GM19025 (cell line): ENCODE measurements at regions not wholly inside any gene's neighbourhood (a gene's known extent, or its start where the extent isn't known, plus 50 kb on each side); places are given as distances from the start of the nearest gene placed in this dataset.
"Not testable (repeated sequence)": the region's sequence is repeated elsewhere in the genome, so short reads cannot be mapped to it uniquely, and the experiment has no call there.

Source experiments
- ATAC-seq: cut with Tn5 transposase; IDR thresholded peaks from one replicate; pipeline ENCODE4 v1.9.1; 2021; ENCODE audit warnings: mild to moderate bottlenecking, low read depth, moderate library complexity; ENCODE audit not compliant: unreplicated experiment

DNA sequence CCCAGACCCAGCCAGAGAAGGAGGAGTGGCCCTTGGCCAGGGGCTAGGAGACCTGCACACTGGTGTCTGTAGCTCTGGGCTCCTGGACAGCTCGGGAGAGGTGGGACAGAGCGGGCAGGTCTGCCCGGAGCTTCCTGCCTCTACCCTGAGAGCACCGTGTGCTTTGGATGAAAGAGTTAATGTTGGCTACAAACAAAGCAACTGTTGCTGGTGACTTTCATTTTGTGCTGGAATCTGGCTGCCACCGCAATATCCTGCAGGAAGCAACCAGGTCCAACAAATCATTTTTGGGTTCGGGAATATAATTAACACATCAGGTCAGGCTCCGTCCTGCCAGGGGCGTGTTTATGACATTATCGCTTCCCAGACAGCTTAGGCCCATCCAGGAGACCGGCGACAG is 441.8 kb upstream of the MKI67 start:
- no peak for ATAC-seq

DNA sequence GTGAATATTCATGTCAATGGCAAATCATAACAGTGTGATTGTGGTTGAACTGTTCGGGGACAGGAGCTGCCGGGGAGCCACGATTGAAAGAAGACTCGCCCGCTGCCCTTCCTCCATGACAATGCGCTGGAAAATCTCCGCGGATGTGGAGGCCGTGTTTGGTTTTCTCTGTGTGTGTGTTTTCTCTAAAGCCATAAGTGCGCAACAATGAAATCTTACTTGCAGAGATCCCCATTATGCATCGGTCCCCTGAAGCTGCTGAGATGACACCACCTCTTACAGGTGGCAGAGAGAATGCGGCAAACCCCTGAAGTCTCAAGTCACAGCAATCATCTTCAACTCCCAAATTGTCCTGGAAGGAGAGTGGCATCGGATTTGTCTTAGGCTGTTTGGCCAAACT is 442.3 kb upstream of the MKI67 start:
- ATAC-seq = no peak

GRCh38 chr10:128568990-128569945 is 443.0 kb upstream of the MKI67 start:
- ATAC-seq = no peak

DNA sequence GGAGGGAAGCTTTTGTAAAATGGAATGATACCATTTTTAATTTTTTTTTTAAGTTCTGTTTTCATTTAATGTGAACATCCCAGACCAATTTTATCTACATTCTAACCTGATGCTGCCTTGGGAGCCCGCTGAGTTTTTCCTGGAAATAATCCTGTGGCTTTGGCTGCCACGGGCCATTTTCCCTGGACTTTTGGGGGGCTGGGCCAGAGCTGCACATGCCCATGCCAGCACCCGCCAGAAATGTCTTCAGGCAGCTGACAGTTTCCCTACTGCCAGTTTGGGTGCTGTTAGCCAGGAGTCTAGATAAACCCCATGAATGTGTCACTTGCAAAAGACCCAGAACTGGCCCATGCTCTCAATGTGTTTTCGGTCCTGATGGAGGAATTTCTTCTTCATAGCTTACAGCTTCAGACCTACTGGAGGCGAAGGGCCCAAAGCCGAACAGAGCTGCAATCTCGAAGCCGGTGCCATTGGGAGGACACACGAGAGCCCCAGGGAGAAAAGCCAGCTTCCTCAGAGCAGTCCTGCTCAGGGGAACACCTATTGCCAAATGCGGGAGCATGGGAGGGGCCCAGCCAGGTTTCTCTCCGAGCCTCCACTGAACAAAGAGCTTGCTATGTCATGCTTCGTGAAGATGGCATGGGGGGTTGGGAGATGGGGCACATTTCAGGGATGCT is 444.2 kb upstream of the MKI67 start:
- ATAC-seq = no peak

- no peak for ATAC-seq
Measured at GRCh38 chr10:128571071-128571470, 444.8 kb upstream of the MKI67 start.

DNA sequence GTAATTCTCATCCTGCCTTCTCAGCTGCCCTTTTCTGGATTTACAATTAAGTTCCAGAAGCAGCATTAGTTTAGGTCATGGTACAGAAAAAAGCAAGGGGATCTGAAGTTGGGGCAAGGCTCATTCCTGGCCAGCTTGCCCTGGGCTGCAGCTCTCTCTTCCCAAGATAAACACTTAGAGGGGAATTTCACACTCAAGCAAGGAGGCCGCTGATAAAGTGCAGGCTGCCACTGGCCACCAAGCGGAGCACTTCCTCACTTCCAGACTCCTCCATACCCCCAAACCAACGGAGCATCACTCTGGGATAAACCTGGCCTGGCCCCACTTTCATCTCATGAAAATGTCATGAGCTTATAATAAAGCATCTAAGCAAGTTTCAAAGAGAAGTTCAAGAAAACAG is 445.5 kb upstream of the MKI67 start:
- ATAC-seq = no peak

- ATAC-seq = no peak
Measured at GRCh38 chr10:128572696-128573095, 446.5 kb upstream of the MKI67 start.

GRCh38 chr10:128573281-128573845 is 447.1 kb upstream of the MKI67 start:
- no peak for ATAC-seq

DNA sequence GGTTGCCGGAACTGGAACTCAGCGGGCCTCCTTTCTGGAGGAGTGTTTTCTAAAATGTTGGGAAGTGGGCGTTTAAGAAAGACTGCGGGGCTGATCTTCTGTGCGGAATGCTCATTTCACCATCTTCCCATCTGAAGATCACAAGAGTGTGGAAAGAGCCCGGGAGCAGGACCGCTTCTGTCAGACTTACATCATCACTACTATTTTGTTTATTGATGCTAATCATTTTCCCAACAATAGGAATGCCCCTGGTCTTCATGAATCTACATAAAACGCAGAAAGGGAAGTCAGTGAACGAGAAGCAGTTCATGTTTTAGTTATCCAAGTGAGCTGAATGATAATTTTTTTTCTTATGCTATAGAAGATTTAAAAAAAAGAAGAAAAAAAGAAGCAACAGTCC is 447.8 kb upstream of the MKI67 start:
- ATAC-seq = no peak

GRCh38 chr10:128574581-128575210 is 448.5 kb upstream of the MKI67 start:
- no peak for ATAC-seq

- ATAC-seq = no peak
Measured at GRCh38 chr10:128575761-128576160, 449.5 kb upstream of the MKI67 start.

DNA sequence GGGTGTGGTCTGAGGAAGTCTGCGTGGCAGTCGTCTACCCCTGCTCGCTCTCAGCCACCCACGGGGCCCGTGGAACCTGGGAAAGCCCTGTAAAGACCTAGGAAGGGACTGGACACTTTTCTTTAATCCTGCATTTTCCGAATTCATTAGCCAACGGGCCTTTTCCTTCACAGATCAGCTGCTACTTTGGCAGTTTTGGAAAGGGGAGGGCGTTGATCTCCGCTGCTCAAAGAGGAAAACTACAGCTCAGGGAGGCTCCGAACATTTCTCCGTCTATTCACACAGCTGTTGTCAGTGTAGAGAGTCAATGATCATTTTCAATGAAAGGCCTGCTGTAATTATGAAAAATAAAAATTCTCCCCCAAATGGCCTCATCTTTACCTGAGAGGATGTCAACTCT is 450.1 kb upstream of the MKI67 start:
- no peak for ATAC-seq

DNA sequence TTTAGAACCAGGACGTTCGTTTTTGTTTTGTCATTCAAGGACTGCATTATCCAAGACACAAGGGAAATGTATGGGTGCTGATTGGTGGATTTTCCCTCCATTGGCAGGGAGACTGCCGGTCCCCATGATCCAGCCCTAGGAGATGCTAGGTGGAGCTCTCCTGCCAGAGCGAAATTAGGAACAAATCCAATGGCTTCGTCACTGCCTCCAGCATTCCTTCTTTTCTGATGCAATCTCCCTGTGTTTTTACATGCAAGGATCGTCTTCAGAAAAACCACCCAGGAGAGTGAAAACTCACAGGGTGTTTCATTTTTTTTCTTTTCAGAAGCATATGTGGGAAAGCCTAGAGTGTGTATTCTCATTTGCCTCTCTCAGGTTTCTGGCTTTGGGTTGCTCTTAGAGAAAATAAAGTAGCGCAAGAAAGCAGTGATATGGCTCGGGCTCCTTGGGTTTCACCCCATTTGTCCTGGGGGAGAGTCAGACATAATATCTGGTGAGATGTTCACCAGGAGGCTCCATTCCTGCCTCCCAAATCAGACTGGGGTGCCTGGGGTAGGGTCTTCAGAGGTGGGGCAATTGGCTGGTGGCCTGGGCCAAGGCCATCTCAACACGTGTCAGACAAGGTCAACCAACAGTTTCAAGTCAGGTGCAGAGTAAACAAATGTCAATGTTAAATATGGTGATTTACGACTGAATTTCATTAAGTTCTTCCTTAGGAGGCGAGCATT is 450.9 kb upstream of the MKI67 start:
- ATAC-seq = no peak

GRCh38 chr10:128577958-128578750 is 451.9 kb upstream of the MKI67 start:
- no peak for ATAC-seq

- ATAC-seq = no peak
Measured at GRCh38 chr10:128578766-128579165, 452.5 kb upstream of the MKI67 start.

DNA sequence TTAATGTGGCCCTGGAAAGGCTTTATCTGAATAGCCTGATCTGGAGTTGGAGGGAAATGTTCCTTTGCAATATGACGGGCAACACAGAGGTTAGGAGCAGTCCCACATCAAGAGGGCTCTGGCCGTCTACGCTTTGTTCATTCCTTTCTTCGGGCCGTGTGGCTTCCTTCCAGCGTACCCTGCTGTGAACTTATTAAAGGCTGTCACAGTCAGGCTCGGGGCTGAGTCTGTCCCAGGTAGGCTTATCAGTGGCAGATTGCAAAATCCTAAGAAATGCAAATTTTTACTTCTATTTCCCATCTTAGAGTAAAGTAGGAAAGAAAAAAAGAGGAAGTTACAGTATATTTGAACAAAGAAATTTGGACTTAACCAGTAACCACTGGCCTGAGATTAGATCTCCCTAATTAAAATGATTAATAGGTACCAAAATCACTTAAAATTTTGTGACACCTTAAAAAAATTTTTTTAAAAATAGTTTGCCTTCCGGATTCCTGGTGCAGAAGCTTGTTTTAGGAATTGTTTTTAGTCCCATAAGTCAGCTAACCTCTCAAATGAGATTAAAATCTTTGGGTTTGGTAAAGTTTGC is 453.1 kb upstream of the MKI67 start:
- ATAC-seq = no peak

GRCh38 chr10:128579901-128580300 is 453.7 kb upstream of the MKI67 start:
- no peak for ATAC-seq

- ATAC-seq = not testable (repeated sequence)
Measured at GRCh38 chr10:128583125-128583524, 456.9 kb upstream of the MKI67 start.

DNA sequence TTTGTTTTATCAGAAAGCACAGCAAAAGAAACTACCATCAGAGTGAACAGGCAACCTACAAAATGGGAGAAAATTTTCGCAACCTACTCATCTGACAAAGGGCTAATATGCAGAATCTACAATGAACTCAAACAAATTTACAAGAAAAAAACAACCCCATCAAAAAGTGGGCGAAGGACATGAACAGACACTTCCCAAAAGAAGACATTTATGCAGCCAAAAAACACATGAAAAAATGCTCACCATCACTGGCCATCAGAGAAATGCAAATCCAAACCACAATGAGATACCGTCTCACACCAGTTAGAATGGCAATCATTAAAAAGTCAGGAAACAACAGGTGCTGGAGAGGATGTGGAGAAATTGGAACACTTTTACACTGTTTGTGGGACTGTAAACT is 460.4 kb upstream of the MKI67 start:
- ATAC-seq = not testable (repeated sequence)
